GM10266 (cell line): ENCODE measurements at regions not wholly inside any gene's neighbourhood (a gene's known extent, or its start where the extent isn't known, plus 50 kb on each side); places are given as distances from the start of the nearest gene placed in this dataset.

Experiments used
- DNase-seq: peaks from one replicate; pipeline ENCODE4 v3.0.0; 2012; ENCODE audit errors: extremely low spot score
- CTCF ChIP-seq: IDR thresholded peaks from 2 replicates; pipeline ENCODE4 v1.5.1; 2012; ENCODE audit warnings: mild to moderate bottlenecking, low read depth; ENCODE audit not compliant: control insufficient read depth, insufficient read depth; ENCODE audit errors: missing control alignments

GRCh38 chr18:78891185-78891762 is 88.3 kb upstream of the SALL3 start:
- no peak for TF ChIP-seq CTCF
- no peak for DNase-seq

- no peak for TF ChIP-seq CTCF
- DNase-seq: no peak
These were observed 87.4 kb upstream of the SALL3 start for GRCh38 chr18:78892177-78892576.

GRCh38 chr18:78892721-78893120 is 86.9 kb upstream of the SALL3 start:
- TF ChIP-seq CTCF: no peak
- no peak for DNase-seq

- no peak for TF ChIP-seq CTCF
These were observed 86.2 kb upstream of the SALL3 start for GRCh38 chr18:78893281-78894032.

GRCh38 chr18:78894033-78894305 is 85.6 kb upstream of the SALL3 start:
- TF ChIP-seq CTCF: no peak
- no peak for DNase-seq

More at GRCh38 chr18:78893281-78894032, 86.2 kb upstream of the SALL3 start:
- no peak for DNase-seq

GRCh38 chr18:78895207-78896001 is 84.2 kb upstream of the SALL3 start:
- no peak for TF ChIP-seq CTCF
- no peak for DNase-seq
